Body of pancreas (tissue), 4 donors: ENCODE measurements at regions not wholly inside any gene's neighbourhood (a gene's known extent, or its start where the extent isn't known, plus 50 kb on each side); places are given as distances from the start of the nearest gene placed in this dataset.
A peak's percentile ranks its signal among the peaks of the same experiment; 100 is the strongest.

Experiments used
- CTCF ChIP-seq, 7 experiments: fragments of 450-650 bp in 4 of 7; fragments of 200-600 bp in 3 of 7; sonication (generic) in 3 of 7; IDR thresholded peaks; one replicate each; pipeline ENCODE4 v1.5.1; 2016 to 2019; ENCODE audit warnings: antibody characterized with exemption in 7 of 7
- POLR2A ChIP-seq, 3 donors: fragments of 450-650 bp; IDR thresholded peaks; one replicate each; pipeline ENCODE4 v1.6.1; 2016; ENCODE audit warnings: antibody characterized with exemption in 3 of 3, mild to moderate bottlenecking in 2 of 3

- TF ChIP-seq CTCF (IDR thresholded peaks at IDR 0.05) (peak; percentile 82 to 92 (median 90)), POLR2A (IDR thresholded peaks at IDR 0.05) (no peak)
These were observed 78.8 kb upstream of the ATP8B1 start for GRCh38 chr18:57881818-57882413.
